Chondrocyte (in vitro differentiated cells): ENCODE measurements at regions not wholly inside any gene's neighbourhood (a gene's known extent, or its start where the extent isn't known, plus 50 kb on each side); places are given as distances from the start of the nearest gene placed in this dataset.

Experiments
- DNase-seq: peaks from one replicate; pipeline ENCODE4 v3.0.0; 2021; ENCODE audit warnings: mixed read lengths, low spot score
- H3K27ac Mint-ChIP-seq: one replicate; pipeline ENCODE4 v1.8.0; 2021; ENCODE audit warnings: mild to moderate bottlenecking, moderate library complexity, mixed read lengths; ENCODE audit not compliant: unreplicated experiment
- H3K27me3 Mint-ChIP-seq: 2 replicates; pipeline ENCODE4 v1.8.0; 2021; ENCODE audit warnings: low read depth, mixed read lengths
- H3K36me3 Mint-ChIP-seq: 2 replicates; pipeline ENCODE4 v1.8.0; 2021; ENCODE audit warnings: low read depth, mixed read lengths
- H3K4me1 Mint-ChIP-seq: 2 replicates; pipeline ENCODE4 v1.8.0; 2021; ENCODE audit warnings: low read depth, mild to moderate bottlenecking, mixed read lengths
- H3K4me3 Mint-ChIP-seq: one replicate; pipeline ENCODE4 v1.8.0; 2021; ENCODE audit warnings: mild to moderate bottlenecking, moderate library complexity, mixed read lengths; ENCODE audit not compliant: unreplicated experiment
- H3K9me3 Mint-ChIP-seq: 2 replicates; pipeline ENCODE4 v1.8.0; 2021; ENCODE audit warnings: low read depth, mixed read lengths
- TF ChIP-seq, protein P1 (sequence below): fragments of 200-600 bp; sonication (generic); IDR thresholded peaks from 2 replicates; pipeline ENCODE4 v1.5.0; 2021; ENCODE audit warnings: antibody characterized with exemption, mild to moderate bottlenecking, moderate library complexity

GRCh38 chr10:128854204-128854603 is 612.8 kb upstream of the MGMT start:
- no peak for DNase-seq
- no peaks in the 10 kb centered on the region for H3K9me3 Mint-ChIP-seq
- TF ChIP-seq, protein P1, sequence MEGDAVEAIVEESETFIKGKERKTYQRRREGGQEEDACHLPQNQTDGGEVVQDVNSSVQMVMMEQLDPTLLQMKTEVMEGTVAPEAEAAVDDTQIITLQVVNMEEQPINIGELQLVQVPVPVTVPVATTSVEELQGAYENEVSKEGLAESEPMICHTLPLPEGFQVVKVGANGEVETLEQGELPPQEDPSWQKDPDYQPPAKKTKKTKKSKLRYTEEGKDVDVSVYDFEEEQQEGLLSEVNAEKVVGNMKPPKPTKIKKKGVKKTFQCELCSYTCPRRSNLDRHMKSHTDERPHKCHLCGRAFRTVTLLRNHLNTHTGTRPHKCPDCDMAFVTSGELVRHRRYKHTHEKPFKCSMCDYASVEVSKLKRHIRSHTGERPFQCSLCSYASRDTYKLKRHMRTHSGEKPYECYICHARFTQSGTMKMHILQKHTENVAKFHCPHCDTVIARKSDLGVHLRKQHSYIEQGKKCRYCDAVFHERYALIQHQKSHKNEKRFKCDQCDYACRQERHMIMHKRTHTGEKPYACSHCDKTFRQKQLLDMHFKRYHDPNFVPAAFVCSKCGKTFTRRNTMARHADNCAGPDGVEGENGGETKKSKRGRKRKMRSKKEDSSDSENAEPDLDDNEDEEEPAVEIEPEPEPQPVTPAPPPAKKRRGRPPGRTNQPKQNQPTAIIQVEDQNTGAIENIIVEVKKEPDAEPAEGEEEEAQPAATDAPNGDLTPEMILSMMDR: no peak
- H3K4me3 Mint-ChIP-seq: no peak overlapping the region
- no peaks in the 10 kb centered on the region for H3K27me3 Mint-ChIP-seq
- peaks cover 9% of the 10 kb centered on the region for H3K4me1 Mint-ChIP-seq
- H3K27ac Mint-ChIP-seq: no peak overlapping the region
- no peaks in the 10 kb centered on the region for H3K36me3 Mint-ChIP-seq

DNA sequence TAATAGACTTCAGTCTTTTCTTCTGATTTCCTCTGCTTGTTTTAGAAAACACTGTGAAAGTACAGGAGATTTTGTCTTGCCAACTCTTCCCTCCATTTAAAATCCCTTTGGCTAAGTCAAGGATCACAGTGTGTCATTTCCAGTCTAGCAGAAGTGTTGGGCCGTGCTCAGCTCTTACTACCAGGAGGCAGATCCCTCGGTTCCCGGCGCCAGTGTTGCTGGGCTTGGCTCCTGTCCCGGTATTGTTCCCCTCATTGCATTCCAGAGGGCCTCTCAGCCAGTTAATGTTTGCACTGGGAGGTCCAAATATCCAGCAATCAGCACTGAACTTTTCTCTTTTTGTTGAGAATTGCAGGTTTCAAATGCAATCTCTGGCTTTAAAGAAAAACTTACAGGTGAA is 612.1 kb upstream of the MGMT start:
- H3K4me3 Mint-ChIP-seq: no peak overlapping the region
- DNase-seq: no peak
- H3K27ac Mint-ChIP-seq: no peak overlapping the region
- no peaks in the 10 kb centered on the region for H3K27me3 Mint-ChIP-seq
- TF ChIP-seq, protein P1: no peak
- peaks cover 9% of the 10 kb centered on the region for H3K4me1 Mint-ChIP-seq
- H3K36me3 Mint-ChIP-seq: no peaks in the 10 kb centered on the region
- H3K9me3 Mint-ChIP-seq: no peaks in the 10 kb centered on the region

DNA sequence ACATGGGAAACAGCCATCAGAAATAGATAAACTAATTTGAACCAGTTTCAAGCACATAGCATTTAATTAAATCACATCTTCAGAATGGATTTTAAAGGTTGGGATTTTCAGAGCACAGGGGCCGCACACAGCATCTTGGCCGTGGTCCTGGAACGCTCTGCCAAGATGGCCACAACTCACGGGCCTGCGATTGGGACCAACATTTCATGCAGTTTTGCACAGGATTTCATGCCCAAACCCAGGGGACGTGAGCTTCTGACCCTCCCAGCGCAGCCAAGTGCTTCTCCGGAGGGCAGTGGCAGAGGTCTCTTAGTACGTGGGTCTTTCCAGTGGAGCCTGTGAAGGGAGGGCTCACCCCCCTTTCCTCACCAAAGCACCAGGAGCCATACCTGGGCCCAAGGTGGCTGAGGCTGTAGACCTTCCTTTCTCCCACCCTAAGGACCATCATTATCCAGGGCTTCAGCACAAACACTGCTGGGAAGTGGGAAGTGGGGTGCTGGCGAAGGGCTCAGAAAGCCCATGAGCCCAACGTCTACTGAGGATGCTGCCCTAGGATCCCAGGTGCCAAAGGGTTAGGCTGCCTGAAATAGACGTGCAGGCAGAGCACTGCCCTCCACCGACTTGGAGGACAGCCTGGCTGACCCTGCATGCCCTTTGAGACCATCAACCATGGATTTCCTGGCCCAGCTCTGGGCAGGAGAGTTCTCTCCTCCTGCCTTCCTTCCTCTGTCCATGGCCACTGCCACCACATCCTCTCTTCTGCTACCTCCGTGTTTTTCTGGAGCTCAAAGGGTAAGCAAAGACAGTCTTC is 611.2 kb upstream of the MGMT start:
- Mint-ChIP-seq H3K27me3 (no peaks in the 10 kb centered on the region), H3K4me1 (peaks cover 9% of the 10 kb centered on the region), H3K9me3 (no peaks in the 10 kb centered on the region), H3K4me3 (no peak overlapping the region), H3K36me3 (no peaks in the 10 kb centered on the region), H3K27ac (no peak overlapping the region)
- DNase-seq: no peak
- TF ChIP-seq, protein P1: no peak

- Mint-ChIP-seq H3K9me3 (peaks cover 8% of the 10 kb centered on the region), H3K4me3 (no peak overlapping the region), H3K36me3 (no peaks in the 10 kb centered on the region), H3K4me1 (peaks cover 4% of the 10 kb centered on the region), H3K27me3 (no peaks in the 10 kb centered on the region), H3K27ac (no peak overlapping the region)
- TF ChIP-seq, protein P1: peak; percentile 72
- DNase-seq: no peak
These were observed 607.2 kb upstream of the MGMT start for GRCh38 chr10:128859738-128860386.

DNA sequence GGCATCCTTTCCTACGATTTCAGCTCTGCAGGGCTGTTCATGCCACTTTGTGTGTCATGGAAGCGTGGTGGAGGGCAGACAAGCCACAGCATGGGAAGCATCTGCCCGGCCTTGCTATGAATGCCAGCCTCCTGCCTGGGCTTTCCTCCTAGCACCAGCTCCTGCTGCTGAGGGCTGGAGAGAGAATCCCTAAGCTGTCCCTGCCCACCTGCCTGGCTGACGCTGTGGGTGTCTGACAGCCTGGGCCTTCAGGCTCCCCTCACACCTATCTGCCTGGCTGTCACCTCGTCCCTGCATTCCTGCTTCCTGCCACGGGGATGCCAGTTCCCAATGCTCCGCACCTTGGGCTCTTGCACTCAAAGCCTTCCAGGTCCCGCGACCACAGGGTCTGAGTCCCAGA is 606.5 kb upstream of the MGMT start:
- no peak for DNase-seq
- H3K36me3 Mint-ChIP-seq: no peaks in the 10 kb centered on the region
- H3K27ac Mint-ChIP-seq: no peak overlapping the region
- H3K4me3 Mint-ChIP-seq: no peak overlapping the region
- H3K27me3 Mint-ChIP-seq: no peaks in the 10 kb centered on the region
- no peaks in the 10 kb centered on the region for H3K4me1 Mint-ChIP-seq
- peaks cover 8% of the 10 kb centered on the region for H3K9me3 Mint-ChIP-seq
- TF ChIP-seq, protein P1: no peak
